Kidney capillary endothelial cell (primary cell): ENCODE measurements at regions not wholly inside any gene's neighbourhood (a gene's known extent, or its start where the extent isn't known, plus 50 kb on each side); places are given as distances from the start of the nearest gene placed in this dataset.
"Not testable (repeated sequence)": the region's sequence is repeated elsewhere in the genome, so short reads cannot be mapped to it uniquely, and the experiment has no call there.

ENCODE experiments used
- DNase-seq: peaks from one replicate; pipeline ENCODE4 v3.0.0-alpha.2; 2018; ENCODE audit warnings: low spot score

DNA sequence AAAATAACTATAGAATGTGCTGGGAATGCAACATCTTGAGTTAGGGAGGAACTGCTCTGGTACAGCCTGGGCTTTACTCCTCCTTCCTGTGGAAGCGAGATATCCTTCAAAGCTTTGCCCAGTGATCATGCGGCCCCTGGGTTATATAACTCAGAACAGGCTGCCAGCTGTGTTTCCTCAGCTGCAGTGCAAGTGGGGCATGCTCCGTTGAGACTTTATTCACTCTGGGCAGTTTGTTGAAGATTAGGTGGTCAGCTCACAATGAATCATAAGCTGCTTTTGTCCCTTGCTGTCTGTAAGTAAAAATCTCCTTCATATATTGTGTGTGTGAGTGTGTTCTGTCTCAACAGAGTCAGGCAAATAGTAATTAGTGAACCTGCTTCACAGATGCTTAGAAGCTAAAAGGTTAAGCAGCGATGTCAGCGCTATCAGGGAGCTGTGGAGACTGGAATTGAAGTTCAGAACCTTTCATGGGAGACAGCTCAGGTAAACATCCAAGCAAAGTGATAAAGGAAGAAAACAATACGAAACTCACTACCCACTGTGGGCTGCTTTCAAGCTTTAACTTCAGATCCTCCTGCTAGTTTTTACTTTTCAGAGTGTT is 688.4 kb downstream of the HTR1B start:
- DNase-seq: no peak

DNA sequence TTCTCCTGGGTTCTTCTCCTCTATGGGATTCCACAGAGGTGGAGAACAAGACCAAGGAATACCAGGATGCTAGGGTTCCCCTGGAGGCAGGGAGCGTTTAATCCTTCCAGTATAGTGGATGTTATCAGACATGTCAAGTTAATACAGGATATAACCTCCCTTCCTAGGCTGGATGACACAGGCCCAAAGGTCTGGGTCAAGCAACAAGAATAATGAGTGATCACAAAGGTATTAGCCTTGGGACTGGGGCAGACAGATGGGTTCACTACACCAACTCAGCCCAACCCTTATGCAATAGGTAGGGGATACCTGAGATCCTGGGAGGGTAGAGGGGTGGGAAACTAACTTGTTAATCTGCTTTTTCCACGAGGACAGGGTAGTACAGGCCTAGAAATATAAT is 690.3 kb downstream of the HTR1B start:
- DNase-seq: no peak

DNA sequence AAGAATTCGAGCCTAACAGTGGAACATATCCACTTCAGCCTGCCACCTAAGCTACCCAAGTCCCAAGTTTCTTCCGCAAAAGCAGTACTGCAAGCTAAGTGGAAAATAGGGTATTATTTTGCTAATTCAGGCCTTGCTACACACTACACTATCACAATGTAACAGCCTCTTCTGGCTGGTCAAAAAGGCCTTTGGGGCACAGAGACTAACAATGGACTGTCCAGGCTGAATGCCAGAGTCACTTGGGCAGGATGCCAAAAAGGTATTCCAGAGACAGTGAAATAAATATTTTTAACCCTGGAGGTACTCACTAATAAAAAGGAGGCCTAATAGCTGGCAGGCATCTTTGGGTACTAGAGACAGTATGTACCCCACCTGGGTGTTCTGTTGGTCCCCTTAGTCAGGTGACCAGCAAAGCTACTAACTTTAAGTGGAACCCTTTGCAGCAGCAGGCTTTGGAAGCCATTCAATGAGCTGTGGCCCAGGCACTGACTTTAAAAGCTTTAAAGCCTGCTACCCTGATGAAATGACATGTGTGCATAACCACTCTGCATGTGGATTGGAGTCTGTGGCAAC is 692.1 kb downstream of the HTR1B start:
- peak; percentile 1 for DNase-seq

DNA sequence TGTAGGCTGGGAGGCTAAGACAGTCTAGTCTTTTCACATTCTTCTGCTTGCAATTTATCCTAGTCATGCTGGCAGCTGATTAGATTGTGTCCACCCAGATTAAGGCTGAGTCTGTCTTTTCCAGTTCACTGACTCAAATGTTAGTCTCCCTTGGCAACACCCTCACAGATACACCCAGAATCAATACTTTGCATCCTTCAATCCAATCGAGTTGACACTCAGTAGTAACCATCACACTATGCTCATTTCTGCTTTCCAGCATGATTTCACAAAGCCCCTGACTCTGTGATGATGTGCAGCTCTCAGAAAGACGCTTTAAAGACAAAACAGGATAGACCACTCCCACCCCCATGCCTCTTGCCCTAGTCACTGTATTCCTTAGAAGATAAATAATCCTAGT is 693.0 kb downstream of the HTR1B start:
- DNase-seq: no peak

DNA sequence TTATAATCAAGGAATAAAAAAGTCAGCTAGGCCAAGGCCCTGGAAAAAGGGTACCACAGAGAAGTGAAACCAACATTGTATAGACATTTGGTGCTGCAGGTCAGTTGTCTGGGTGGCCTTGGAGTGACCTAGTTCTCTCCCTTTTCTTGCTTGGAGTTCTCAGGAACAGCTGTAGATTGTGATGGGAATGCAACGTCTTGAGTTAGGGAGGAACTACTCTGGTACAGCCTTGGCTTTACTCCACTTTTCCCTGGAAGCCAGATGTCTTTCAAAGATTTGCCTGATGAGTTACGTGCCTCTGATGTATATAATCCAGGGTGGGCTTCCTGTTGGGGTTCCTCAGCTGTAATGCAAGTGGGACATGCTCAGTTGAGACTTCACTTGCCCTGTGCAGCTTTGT is 694.7 kb downstream of the HTR1B start:
- no peak for DNase-seq

DNA sequence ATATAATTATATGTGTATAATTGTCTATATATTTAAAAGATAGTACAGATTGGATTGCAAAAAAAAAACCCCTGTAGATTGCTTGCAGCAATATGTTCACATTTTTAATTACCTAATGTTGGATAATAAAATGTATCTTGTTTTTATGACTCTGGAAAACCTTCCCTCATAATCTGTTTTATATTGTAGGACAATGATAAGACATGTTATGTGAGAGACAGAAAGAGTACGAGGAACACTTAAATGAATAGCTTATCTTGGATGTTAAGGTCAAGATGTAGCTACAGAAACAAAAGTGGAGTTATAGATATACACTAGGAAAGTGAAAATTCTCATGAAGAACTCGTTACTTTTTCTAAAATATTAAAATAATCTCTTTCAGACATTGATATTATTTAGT is 691.6 kb upstream of the IMPG1 start:
- DNase-seq: no peak

DNA sequence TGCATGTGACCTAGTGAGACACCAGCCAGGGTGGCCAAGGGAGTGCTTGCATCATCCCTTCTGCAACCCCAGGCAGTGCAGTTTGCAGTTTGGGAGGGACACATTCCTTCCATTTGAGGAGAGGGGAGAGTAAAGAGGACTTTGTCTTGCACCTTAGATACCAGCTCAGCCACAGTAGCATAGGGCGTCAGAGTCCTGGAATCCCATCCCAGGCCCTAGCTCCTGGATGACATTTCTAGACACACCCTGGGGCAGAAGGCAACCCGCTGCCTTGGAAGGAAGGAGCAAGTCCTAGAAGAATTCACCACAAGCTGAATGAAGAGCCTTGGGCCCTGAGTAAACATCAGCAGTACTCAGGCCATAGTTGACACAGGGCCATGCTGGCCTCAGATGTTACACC is 680.4 kb upstream of the IMPG1 start:
- DNase-seq: no peak

DNA sequence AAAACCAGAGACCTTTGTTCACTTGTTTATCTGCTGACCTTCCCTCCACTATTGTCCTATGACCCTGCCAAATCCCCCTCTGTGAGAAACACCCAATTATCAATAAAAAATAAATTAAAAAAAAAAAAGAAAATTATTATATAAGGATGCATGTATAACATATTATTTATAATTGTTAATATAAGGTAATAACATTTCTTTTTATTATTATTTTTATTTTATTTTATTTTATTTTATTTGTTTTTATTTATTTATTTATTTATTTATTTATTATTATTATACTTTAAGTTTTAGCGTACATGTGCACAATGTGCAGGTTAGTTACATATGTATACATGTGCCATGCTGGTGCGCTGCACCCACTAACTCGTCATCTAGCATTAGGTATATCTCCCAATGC is 672.9 kb upstream of the IMPG1 start:
- not testable (repeated sequence) for DNase-seq

DNA sequence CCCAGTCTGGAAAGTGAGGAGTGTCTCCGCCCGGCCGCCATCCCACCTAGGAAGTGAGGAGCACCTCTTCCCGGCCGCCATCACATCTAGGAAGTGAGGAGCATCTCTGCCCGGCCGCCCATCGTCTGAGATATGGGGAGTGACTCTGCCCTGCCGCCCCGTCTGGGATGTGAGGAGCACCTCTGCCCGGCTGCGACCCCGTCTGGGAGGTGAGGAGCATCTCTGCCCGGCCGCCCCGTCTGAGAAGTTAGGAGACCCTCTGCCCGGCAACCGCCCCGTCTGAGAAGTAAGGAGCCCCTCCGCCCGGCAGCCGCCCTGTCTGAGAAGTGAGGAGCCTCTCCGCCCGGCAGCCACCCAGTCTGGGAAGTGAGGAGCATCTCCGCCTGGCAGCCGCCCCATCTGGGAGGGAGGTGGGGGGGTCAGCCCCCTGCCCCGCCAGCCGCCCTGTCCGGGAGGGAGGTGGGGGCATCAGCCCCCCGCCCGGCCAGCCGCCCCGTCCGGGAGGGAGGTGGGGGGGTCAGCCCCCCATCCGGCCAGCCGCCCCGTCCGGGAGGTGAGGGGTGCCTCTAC is 671.8 kb upstream of the IMPG1 start:
- DNase-seq: not testable (repeated sequence)

DNA sequence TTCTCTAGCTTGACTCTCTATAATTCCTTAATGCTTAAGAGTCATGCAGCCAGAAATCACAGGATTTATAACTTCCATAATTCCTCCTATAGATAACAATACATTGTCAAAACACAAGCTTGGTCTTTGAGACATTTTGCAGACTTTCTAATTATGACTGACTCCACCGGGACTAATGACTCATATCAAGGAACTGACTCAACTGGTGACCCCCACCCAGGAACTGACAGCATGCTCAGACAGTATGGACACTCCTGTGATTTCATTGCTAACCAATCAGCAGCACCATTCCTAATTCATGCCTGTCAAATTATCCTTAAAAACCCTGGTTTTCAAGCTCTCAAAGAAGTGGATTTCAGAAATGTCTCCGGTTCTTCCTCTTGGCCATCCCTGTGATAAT is 670.5 kb upstream of the IMPG1 start:
- no peak for DNase-seq

DNA sequence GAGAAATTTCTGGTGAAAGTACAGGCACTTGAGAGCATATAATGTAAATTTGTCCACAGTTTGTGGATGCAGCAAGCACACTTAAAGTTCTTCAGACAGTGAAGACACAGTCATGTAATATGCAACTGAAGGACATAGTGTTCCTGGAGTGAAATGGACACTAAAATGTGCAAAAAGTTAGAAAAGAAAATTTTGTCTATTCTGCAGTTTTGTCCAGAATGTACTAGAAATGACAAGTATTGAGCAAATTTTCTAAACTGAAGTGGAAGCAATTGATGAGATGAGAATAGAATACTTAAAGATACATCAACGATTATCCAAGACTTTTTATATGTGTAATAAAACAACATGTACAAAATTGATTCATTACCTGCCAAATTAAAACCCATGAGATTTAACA is 647.0 kb upstream of the IMPG1 start:
- no peak for DNase-seq

DNA sequence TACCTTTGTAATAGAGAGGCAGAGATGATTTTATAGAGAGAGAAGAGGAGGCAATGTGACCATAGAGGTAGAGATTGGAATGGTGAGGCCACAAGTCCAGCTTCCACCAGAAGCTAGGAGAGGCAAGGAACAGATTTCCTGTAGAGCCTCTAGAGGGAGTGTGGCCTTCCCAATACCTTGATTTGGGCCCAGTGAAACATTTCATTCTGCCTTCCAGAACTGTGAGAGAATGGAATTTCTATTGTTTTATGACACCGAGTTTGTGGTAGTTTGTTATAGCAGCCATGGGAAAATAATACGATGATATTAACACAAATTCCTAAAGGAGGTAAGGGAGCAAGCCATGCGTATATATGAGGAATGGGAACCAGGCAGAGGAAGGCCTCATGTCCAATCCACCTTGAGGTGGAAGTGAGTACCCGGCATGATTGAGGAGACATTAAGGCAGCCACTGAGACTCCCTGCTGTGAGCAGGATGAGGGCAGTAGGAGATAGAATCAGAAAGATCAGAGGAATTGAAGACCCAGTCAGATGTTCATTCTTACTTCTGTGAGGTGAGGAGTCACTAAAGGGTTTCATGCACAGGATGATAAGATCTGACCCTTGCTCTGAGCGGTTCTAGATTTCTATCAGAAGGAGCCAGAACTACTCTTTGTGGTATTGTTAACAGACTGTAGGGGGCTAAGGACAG is 636.3 kb upstream of the IMPG1 start:
- no peak for DNase-seq

DNA sequence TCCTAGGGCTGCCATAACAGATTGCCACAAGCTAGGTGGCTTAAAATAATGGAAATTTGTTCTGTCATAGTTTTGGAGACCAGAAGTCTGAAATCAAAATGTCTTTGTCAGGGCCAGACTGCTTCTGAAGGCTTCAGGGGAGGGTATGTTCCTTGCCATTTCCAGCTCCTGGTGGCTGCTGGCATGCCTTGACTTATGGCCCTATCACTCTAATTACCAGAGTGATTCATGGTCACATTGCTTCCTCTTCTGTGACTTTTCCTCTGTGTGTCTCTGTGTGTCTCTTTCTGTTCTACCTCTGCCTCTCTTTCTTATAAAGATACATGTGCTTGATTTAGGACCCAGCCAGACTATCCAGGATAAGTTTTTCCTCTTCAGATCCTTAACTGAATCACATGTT is 635.2 kb upstream of the IMPG1 start:
- no peak for DNase-seq

DNA sequence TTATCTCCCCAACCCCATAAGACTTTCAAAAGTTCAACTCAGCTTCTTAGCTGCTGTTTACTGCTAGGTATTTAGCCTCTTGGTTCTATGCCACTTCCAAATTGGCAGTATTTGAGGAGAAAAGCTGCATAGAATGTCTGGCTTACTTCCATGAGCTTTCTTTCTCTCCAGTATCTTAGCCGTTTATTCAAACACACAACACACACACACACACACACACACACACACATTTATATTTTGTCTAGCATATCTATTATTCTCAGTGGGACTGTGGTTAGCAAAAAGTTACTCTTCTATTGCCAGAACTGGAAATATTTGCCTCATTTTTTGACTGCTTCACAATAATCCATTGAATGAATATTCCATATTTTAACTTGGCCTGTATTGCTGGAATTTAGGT is 634.2 kb upstream of the IMPG1 start:
- DNase-seq: no peak

DNA sequence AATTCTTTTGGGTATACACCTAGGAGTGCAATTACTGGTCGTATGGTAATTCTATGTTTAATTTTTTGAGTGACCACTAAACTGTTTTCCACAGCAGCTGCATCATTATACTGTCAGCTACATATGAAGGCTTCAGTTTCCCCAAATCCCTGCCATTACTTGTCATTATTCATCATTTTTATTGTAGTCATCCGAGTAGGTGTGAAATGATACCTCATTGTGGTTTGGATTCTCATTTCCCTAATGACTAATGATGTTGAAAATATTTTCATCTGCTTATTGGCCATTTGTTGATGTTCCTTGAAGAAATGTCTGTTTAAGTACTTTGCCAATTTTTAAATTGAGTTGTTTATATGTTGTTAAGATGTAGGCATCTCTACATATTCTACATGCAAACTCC is 633.6 kb upstream of the IMPG1 start:
- DNase-seq: no peak

DNA sequence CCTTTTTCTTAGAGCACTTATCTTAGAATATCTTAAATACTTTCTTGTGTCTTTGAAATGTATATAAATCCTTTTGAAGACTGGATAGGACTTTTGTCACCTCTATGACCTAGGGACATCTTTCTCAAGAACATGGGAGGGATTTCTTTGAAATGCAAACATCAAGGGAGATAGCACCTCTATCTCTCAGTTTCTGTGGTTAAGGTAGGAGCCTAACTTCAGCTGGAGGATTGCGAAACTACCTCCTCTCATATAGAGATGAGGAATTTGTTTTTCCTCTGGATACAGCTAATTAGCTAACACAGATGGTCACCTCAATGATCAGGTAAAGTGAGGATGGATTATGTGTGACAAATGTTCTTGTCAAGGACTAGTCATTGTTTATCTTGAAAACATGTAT is 631.3 kb upstream of the IMPG1 start:
- no peak for DNase-seq

DNA sequence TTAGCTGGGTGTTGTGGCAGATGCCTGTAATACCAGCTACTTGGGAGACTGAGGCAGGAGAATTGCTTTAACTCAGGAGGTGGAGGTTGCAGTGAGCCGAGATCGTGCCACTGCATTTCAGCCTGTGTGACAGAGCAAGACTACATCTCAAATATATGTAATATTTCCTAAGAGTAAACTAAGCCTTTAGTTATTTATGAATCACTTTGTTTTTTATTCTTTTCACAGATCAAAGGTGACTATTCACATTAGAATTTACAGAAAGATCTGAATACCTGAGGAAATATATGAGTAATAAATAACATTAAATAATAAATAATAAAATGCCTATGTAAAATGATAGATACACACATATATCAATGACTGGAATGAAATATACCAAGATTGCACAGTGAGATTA is 630.8 kb upstream of the IMPG1 start:
- DNase-seq: no peak

DNA sequence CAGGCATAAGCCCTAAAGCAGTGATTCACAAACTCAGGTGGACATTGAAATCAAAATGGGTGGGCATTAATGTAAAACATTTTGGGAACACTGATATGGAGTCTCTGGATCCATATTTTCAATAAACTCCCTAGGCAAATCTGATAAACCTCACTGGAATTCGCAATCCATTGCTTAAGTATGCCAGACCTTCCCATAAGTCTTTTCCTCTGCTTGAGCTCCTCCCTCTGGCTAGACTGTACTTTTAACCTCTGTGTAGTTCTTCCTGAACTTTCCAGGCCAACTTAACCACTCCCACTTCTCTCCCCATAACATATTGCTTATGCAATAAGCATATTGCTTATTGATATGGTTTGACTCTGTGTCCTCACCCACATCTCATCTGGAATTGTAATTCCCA is 629.7 kb upstream of the IMPG1 start:
- no peak for DNase-seq

DNA sequence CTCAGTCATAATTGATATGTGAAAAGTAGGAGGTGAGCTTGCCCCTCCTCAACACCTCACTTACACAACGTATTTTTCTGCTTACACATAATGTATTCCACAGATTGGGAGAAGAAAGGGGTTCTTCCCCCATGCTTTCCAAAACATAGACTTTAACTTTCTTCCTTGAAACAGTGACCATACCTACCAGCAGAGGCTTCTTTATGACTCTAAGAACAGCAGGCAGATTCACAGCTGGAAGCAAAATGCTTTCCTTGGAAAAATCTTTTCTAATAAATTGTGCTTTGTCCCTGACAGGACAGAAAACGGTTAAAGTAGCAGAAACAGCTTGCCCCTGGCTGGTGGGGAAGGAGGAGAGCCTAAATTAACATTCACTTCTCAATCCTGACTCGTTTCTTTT is 629.1 kb upstream of the IMPG1 start:
- no peak for DNase-seq

DNA sequence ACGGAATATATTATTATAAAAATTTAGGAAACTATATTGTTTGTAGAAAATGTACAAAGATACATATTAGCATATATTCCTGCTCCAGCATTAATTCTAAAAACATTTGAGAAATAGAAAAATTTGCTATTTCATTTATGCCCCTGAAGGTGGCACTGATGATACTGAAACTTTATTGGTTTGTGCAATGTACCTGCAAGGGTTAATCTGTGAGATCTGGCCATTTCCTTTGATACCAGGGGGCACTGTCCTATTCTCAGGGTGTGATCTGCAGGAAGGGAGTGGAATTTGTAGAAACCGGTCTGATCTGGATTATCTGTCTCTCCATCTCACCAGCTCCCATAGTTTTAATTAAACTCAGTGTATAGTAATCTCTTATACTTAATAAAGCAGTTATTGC is 625.1 kb upstream of the IMPG1 start:
- no peak for DNase-seq

DNA sequence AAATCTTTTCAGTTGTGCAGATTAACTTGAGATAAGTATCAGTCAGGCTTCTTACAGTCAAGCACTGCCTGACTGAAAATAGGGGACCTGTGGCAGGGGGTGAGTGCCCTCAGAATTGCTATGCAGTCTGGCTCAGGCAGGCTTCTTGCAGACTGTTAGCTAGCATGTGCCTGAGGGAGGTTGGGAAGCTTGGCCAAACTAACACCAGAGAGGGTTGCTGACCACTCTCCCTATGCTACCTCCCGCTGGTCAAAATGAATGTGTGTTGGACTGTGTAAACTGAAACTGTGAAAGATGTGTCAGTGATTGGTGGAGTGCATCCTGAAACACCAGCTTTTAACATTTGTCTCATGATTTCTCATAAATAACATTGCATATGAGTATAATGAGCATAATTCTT is 622.3 kb upstream of the IMPG1 start:
- DNase-seq: no peak

DNA sequence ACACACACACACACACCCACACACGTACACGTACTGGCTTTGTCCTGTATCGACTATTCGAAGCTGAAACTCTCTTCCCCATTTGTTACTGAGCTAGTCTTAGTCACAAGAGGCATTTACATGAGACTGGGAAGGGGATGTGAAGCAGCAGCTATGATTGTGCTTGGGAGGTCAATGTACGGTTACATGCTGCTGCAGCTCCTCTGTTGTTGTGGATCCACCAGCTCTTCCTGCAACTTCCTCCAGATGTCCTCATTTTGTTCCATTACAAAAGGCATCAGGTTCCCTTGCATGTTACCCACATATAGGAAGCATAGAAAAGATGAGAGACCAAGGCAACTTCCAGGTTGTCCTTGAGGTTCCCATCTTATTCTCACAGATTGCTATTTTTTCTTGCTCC is 612.4 kb upstream of the IMPG1 start:
- no peak for DNase-seq

DNA sequence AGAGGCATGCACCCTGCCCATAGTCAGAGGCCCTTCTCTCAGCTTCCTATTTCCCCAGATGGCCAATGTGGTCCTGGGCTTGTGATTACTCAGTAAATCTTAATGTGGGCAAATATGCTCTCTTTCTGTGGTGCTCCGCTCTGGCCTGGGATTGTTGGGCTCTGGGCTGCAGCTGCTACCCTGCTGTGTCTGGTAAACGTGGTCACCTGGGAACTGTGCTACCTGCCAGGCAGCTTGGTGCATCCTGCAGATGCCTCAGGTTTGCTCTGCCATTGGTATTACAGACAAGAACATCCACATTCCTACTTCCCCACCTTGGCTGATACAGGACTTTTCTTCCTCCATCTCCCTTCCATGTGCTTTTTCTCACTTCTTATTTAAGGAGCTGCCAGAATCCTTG is 611.5 kb upstream of the IMPG1 start:
- no peak for DNase-seq

DNA sequence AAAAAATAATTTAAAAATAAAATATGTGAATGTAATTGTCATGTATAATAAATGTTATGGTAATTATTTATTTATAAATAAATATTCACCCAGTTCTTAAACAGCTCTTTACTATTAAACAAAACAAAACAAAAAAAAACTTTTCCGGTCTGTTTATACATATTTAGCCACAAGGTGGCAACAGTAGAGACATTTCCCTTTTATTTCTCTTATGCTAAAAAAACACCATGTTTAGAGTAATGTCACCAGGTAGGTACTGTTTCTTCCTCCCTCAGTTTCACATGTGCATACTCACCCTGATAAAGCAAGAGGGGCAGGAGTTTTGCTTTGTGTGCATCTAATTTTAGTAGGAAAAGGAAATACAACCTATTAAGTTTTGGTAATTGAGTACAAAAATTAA is 610.4 kb upstream of the IMPG1 start:
- peak; percentile 26 for DNase-seq
